Skin of body (tissue), 1 donor: ENCODE measurements at regions not wholly inside any gene's neighbourhood (a gene's known extent, or its start where the extent isn't known, plus 50 kb on each side); places are given as distances from the start of the nearest gene placed in this dataset.
A peak's percentile ranks its signal among the peaks of the same experiment; 100 is the strongest.
"Not testable (repeated sequence)": the region's sequence is repeated elsewhere in the genome, so short reads cannot be mapped to it uniquely, and the experiment has no call there.

Experiments
- DNase-seq: peaks from one replicate; lab custom pipeline; 2025; lab: John Stamatoyannopoulos, UW

- DNase-seq, result not testable (repeated sequence)
Measured at GRCh38 chr4:17018621-17019020, 120.2 kb upstream of the LDB2 start.

GRCh38 chr4:17018013-17018412 is 119.6 kb upstream of the LDB2 start:
- no peak for DNase-seq

GRCh38 chr4:17013382-17014006 is 115.0 kb upstream of the LDB2 start:
- no peak for DNase-seq

- no peak for DNase-seq
Measured at GRCh38 chr4:17012451-17012850, 114.0 kb upstream of the LDB2 start.

DNA sequence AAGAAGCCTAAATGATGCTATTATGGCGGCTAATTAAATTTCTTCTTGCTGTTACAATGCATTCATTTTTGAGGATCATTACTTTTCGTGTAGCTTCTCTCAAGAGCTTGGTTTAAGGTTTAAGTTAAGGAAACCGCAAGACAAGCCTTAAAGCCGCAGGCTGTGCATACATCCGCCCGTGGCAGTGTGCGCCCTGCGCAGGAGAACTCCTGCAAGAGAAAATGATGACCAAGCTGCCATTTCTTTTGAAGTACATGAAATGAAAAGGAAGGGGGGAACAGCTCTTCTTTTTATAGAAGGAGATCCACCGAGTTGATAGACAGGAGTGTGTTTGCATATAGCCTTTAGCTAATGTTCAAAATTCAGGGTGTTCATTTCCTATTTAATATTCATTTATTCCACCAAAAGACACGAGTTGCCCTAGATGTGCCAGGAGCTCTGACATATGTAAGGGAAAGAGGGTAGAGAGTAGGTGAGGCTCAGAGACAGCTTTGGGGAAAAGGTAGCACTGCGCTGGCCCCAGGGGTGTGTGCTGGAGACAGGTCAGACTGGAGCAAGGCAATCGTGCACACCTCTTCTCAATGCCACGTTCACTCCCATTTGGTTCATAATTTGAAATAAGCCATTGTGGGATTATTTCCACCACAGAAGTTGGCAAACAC is 112.1 kb upstream of the LDB2 start:
- no peak for DNase-seq

- DNase-seq, result no peak
Measured at GRCh38 chr4:17009871-17010367, 111.5 kb upstream of the LDB2 start.

DNA sequence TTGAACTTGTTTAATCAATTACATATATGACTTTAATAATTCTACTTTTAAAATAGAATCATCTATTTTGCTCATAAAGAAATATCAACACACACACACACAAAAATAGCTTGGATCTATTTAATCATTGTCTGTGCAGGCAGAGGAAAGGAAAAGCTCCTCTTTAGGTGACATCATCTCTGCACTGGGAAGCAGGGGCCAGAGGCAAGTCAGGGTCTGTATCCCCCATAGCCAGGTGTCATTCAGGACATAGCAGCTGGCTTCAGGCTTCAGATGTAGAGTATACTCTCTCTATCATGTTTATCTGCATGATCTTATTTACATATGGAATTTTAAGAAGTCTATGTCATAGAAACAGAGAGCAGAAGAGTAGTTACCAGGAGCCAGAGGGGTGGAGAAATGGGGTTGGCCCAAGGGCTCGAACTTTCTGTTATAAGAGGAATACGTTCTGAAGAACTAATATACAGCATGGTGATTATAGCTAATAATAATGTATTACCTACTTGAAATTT is 110.4 kb upstream of the LDB2 start:
- no peak for DNase-seq

DNA sequence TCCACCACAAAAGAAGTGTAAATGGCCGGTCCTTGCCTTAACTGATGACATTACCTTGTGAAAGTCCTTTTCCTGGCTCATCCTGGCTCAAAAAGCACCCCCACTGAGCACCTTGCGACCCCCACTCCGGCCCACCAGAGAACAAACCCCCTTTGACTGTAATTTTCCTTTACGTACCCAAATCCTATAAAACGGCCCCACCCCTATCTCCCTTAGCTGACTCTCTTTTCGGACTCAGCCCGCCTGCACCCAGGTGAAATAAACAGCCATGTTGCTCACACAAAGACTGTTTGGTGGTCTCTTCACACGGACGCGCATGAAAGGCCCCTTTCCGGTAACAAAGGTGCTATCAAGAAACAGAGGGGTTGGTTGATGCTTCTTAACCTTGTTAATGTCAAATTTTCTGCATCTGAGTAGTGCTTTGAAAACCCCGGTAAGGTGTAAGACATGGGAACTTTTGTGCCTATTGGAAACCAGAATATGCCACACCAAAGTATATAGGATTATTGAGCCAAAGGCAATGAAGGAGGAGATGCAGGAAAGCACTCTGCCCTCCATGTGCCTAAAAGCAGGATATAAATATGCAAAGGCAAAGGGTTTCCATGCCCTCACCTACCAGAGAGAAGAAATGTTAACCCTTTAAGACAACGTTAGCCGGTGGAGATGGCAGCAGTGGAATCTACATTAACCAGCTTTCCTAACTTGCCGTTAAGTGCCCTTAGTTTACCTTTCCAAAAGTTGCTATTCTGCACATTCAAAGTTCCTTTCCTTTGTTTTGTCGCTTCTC is 105.4 kb upstream of the LDB2 start:
- not testable (repeated sequence) for DNase-seq

DNA sequence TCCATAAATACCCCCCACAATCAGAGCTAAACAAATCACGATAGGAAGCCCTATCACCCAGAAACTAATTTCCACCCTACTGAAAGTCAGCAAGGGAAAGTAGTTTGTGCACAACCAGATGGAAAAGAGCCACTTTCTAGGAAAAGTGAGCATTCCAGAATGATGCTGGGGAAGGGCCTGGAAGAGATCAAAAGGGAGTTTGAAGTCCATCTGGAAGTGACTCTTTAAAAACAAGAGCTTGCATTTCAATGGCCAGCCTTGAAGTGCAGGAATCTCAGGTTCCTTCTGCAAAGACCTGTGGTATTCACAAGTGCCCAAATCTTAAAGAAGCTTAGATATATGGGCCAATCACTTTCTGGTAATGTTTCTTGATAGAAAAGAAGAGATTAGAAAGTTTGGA is 97.0 kb upstream of the LDB2 start:
- no peak for DNase-seq

DNA sequence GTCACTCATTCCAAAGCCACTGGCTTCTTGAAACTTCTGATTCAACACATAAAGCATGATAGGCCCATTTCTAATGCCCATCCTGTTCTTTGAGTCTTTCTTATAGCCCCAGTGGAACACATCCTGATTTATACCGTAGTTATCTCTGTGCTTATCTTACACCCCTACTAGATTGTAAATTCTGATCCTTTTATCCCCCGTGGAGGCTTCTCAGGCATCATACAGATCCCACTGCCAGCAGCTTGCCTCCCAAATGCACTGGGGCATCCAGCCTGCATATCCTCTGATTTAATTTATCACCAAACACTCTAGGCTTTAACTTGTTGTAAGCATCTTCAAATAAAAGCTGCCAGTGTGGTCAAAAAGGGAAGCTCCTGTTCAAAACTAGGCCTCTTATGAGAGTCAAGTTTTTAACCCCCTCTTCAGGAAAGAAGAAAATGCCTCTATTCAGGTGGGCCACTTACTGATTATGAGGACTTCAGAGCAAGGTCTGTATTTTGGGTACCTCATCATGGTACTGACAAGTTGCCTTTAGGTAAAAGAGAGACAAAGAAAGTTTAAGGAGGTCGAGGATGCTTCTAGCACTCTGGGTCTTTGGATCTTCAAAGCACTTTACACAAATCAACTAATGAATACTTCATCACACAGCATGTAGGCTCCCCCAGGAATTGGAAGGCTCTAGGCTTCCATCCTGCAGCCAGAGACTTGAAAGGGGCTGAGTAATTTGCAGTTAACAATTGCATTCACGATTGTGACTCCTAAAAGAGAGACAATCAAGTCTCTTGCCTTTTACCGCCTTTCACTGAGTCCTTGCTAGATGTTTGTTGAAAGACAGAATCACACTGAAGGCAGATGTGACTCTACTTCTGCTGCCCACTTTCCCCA is 95.8 kb upstream of the LDB2 start:
- no peak for DNase-seq

DNA sequence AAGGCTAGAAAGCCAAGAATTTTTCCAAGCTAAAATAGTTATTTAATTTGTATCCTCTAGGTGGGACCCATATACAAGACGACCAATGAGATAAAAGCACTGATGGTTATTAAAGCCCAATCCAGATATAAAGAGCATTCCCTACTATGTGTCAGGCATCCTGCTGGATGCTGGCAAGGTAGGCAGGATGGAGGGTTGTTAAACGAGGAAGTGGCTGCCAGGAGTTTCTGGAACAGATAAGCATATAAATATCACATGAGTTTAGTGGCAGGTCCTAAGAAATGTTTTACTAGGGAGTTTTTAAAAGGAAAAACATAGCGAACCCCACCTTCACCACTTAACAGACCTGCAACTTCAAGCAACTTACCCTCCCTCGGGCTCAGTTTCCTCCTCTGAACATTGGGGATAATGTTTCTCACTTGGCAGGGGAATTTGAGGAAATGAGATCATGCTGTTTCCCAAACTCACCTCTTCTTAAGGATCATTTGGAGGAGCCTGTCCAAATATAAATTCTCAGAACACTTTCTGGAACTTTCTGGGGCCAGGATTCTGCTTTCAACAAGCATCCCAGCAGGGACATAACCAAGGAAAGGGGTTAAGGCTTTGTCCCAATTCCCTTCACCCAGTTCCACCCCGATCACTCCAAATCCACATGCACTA is 94.3 kb upstream of the LDB2 start:
- DNase-seq, result no peak

- no peak for DNase-seq
Measured at GRCh38 chr4:16991450-16991849, 93.0 kb upstream of the LDB2 start.

DNA sequence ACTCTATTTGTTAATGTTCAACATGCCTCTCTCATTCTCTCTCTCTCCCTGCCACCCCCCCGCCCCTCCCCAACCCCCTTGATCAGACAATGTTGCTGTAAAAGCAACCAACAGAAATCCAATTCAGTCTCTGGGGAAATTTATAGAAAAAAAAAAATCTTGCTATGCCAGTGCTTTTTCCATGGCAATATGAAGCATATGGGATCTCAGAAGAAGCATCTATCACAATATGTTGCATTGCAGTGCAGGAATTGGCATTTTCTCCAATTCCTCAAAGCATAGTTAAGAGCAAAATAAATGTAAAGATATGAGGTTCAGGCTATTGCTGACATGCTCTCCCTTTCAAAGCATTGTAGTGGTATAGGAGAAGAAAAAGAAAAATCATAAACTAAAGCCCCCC is 90.9 kb upstream of the LDB2 start:
- no peak for DNase-seq

DNA sequence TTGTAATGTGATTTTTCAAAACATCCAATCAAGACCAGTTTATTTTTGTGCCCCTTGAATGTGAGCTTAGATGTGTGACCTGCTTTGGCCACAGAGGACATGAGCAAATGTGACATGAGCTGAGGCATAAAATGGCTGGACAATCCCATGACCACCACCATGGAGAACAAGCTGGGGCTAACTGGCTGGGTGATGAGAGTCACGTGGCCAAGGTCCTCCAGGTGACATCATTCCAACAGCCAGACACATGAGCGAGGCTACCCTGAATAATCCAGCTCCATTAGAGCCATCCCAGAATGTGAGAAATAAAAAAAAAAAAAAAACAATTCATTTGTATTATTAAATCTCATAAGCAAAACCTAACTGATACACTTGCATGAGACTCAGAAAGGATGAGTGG is 90.4 kb upstream of the LDB2 start:
- no peak for DNase-seq

DNA sequence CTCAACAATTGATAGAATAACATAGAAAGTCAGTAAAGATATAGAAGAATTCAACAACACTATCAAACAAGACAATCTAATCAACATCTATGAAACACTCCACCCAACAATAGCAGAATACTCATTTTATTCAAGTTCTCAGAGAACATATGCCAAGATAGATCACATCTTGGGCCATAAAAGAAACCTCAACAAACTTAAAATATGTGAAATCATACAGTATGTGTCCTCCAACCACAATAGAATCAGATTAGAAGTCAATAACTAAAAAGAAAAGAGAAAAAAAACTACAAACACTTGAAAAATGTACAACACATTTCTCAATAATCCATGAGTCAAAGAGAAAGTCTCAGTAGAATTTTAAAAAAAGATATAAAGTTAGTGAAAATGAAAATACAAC is 78.6 kb upstream of the LDB2 start:
- no peak for DNase-seq

- no peak for DNase-seq
Measured at GRCh38 chr4:16969696-16970135, 71.3 kb upstream of the LDB2 start.

GRCh38 chr4:16967722-16968121 is 69.3 kb upstream of the LDB2 start:
- peak; percentile 84 for DNase-seq

DNA sequence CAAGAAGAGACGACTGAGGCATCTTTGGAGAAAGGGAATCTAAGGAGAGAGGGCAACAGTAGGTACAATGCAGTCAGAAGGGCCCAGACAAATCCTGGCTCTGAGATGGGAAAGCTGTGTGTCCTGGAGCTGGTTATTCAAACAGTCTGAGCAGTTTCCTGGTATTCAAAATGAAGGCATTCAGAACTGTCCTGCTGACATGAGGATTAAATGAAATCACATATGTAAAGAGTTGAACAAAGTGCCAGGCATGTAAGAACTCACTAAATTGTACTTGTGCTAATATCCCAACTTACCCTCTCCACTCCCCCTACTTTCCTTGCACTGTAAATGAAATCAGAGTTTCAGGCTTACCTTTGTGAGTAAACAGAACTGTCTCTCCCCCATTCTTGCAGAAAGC is 60.9 kb upstream of the LDB2 start:
- no peak for DNase-seq

DNA sequence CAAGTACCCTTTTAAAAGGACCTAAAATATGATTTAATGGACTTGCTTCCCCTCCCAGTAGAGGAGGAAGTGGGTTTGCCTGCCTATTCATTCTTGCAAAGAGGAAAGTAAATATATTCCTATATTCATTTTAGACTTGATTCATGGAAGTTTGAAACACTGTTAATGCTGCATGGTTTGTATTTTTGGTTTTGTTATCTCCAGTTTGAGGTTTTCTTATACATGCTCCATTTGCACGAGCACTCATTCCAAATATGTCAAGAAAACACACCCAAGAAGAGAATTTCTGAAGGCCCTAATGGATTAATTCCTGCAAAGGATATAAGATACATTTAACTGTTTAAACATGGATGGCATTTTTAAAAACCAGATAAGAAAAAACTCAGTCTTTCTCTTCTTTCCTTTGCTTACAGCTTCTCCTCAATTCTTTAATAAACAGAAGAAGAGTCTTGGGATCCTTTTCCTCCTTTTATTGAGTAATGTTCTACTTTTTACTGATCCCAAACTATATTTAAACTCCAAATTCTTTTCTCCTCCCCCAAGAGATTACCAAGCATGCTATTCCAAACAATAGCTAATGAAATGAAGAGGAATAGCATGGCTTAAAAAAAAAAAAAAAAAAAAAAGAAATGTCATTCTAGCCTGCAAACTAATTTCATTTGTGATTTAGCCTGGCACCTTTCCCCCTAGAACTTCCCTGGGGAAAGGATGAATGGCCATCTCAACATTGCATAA is 54.6 kb upstream of the LDB2 start:
- DNase-seq, result no peak

DNA sequence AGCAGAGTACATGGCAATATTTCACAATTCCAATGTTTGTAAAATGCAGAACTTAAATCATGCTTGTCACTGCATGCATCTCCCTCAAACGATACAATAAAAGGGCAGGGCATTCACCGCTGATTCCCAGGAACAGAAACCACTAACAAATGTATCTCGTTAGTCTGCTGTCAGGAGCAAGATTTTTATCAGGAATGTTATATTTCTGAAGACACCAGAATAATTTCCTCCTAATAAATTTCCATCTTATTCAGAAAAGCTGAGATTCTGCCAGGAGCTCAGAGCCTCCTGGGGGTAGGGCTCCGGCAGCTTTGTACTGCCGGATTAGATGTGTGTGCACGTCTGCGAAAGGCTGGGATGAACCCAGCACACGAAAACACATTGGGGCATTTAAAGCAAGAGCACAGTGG is 54.0 kb upstream of the LDB2 start:
- DNase-seq, result peak; percentile 13
